ENCODE measurements at regions not wholly inside any gene's neighbourhood (a gene's known extent, or its start where the extent isn't known, plus 50 kb on each side); places are given as distances from the start of the nearest gene placed in this dataset.

GRCh38 chr1:101376121-101377083 is 139.6 kb downstream of the S1PR1 start:
- H3K4me1 ChIP-seq = peaks cover 3% of the 10 kb centered on the region
- H3K4me3 ChIP-seq = no peak overlapping the region
- no peaks in the 10 kb centered on the region for H3K9me3 ChIP-seq
- TF ChIP-seq EP300 (IDR thresholded peaks at IDR 0.05) (no peak), POLR2AphosphoS5 (IDR thresholded peaks at IDR 0.05) (no peak), CTCF (IDR thresholded peaks at IDR 0.05) (no peak), POLR2A (IDR thresholded peaks at IDR 0.05) (no peak)
- no peaks in the 10 kb centered on the region for H3K27me3 ChIP-seq
- WGBS = 64% methylated on average over 8 of the region's 8 CpGs
- no peaks in the 10 kb centered on the region for H3K36me3 ChIP-seq
- no peak overlapping the region for H3K27ac ChIP-seq
- no peak for DNase-seq (ENCODE audit: low spot score in 2 of 2)

- DNase-seq (ENCODE audit: low spot score in 2 of 2) = no peak
- Histone ChIP-seq H3K9me3 (no peaks in the 10 kb centered on the region), H3K36me3 (no peaks in the 10 kb centered on the region), H3K4me1 (no peaks in the 10 kb centered on the region), H3K4me3 (no peak overlapping the region), H3K27me3 (no peaks in the 10 kb centered on the region), H3K27ac (no peak overlapping the region)
- WGBS = 64% methylated on average over 4 of the region's 4 CpGs
- no peak for TF ChIP-seq EP300 (IDR thresholded peaks at IDR 0.05)
- no peak for TF ChIP-seq POLR2A (IDR thresholded peaks at IDR 0.05)
- no peak for TF ChIP-seq POLR2AphosphoS5 (IDR thresholded peaks at IDR 0.05)
- no peak for TF ChIP-seq CTCF (IDR thresholded peaks at IDR 0.05)
Measured at GRCh38 chr1:101377084-101377835, 140.4 kb downstream of the S1PR1 start.

- no peaks in the 10 kb centered on the region for H3K9me3 ChIP-seq
- no peaks in the 10 kb centered on the region for H3K27me3 ChIP-seq
- TF ChIP-seq POLR2AphosphoS5 (IDR thresholded peaks at IDR 0.05) (no peak), POLR2A (IDR thresholded peaks at IDR 0.05) (no peak), EP300 (IDR thresholded peaks at IDR 0.05) (no peak), CTCF (IDR thresholded peaks at IDR 0.05) (no peak)
- WGBS = 73% methylated on average over 3 of the region's 3 CpGs
- H3K4me1 ChIP-seq = no peaks in the 10 kb centered on the region
- H3K36me3 ChIP-seq = no peaks in the 10 kb centered on the region
- no peak overlapping the region for H3K4me3 ChIP-seq
- no peak for DNase-seq (ENCODE audit: low spot score in 2 of 2)
- H3K27ac ChIP-seq = no peak overlapping the region
Measured at GRCh38 chr1:101379037-101379436, 142.2 kb downstream of the S1PR1 start.

- TF ChIP-seq POLR2A (IDR thresholded peaks at IDR 0.05) = no peak
- TF ChIP-seq CTCF (IDR thresholded peaks at IDR 0.05) = no peak
- no peak for TF ChIP-seq POLR2AphosphoS5 (IDR thresholded peaks at IDR 0.05)
- TF ChIP-seq EP300 (IDR thresholded peaks at IDR 0.05) = no peak
- no peak for DNase-seq (ENCODE audit: low spot score in 2 of 2)
- H3K4me3 ChIP-seq = no peak overlapping the region
- H3K27ac ChIP-seq = no peak overlapping the region
- no peaks in the 10 kb centered on the region for H3K4me1 ChIP-seq
- no peaks in the 10 kb centered on the region for H3K36me3 ChIP-seq
- H3K27me3 ChIP-seq = no peaks in the 10 kb centered on the region
- no peaks in the 10 kb centered on the region for H3K9me3 ChIP-seq
- 81% methylated on average over 2 of the region's 2 CpGs for WGBS
Measured at GRCh38 chr1:101379950-101380349, 143.1 kb downstream of the S1PR1 start.

GRCh38 chr1:101382135-101382534 is 145.3 kb downstream of the S1PR1 start:
- WGBS = 56% methylated on average over 3 of the region's 3 CpGs
- Histone ChIP-seq H3K9me3 (no peaks in the 10 kb centered on the region), H3K27ac (no peak overlapping the region), H3K4me1 (no peaks in the 10 kb centered on the region), H3K27me3 (no peaks in the 10 kb centered on the region), H3K36me3 (no peaks in the 10 kb centered on the region), H3K4me3 (no peak overlapping the region)
- DNase-seq (ENCODE audit: low spot score in 2 of 2) = no peak
- TF ChIP-seq POLR2A (IDR thresholded peaks at IDR 0.05) (no peak), EP300 (IDR thresholded peaks at IDR 0.05) (no peak), CTCF (IDR thresholded peaks at IDR 0.05) (no peak), POLR2AphosphoS5 (IDR thresholded peaks at IDR 0.05) (no peak)

All from suprapubic skin (tissue), 4 donors.